Keratinocyte (primary cell): ENCODE measurements at regions not wholly inside any gene's neighbourhood (a gene's known extent, or its start where the extent isn't known, plus 50 kb on each side); places are given as distances from the start of the nearest gene placed in this dataset.

ENCODE experiments used
- DNase-seq: peaks from one replicate; pipeline ENCODE4 v3.0.0-alpha.2; 2011; ENCODE audit warnings: low read depth, missing footprints, low spot score
- FAIRE-seq: peaks from 2 replicates; lab custom pipeline; 2011; peaks lifted over from hg19 to GRCh38; lab: Jason Lieb, UNC
- H2AFZ ChIP-seq: 2 replicates; pipeline ENCODE4 v1.6.0; 2012; ENCODE audit warnings: low read length, control low read depth, inconsistent platforms; ENCODE audit not compliant: control insufficient read depth
- H3K27ac ChIP-seq: 2 replicates; pipeline ENCODE4 v1.5.1; 2011; ENCODE audit warnings: low read length; ENCODE audit not compliant: control insufficient read depth, insufficient read depth
- H3K27me3 ChIP-seq: 3 replicates; pipeline ENCODE4 v1.6.0; 2011; ENCODE audit warnings: low read length; ENCODE audit not compliant: control insufficient read depth, insufficient read depth; ENCODE audit errors: extremely low read depth
- H3K36me3 ChIP-seq, 2 experiments: 2 replicates in 1 of 2; 3 replicates in 1 of 2; pipeline ENCODE4 v1.5.1; 2011; ENCODE audit warnings: low read length in 2 of 2, mild to moderate bottlenecking in 1 of 2; ENCODE audit not compliant: control insufficient read depth in 2 of 2, insufficient read depth in 2 of 2; ENCODE audit errors: extremely low read depth in 1 of 2
- H3K4me1 ChIP-seq: 3 replicates; pipeline ENCODE4 v1.5.1; 2011; ENCODE audit warnings: low read length; ENCODE audit not compliant: control insufficient read depth, insufficient read depth; ENCODE audit errors: extremely low read depth
- H3K4me2 ChIP-seq: 3 replicates; pipeline ENCODE4 v1.6.0; 2011; ENCODE audit warnings: low read depth, low read length; ENCODE audit not compliant: control insufficient read depth, insufficient read depth; ENCODE audit errors: extremely low read depth
- H3K4me3 ChIP-seq, 3 experiments: fragments of 200-600 bp in 1 of 3; sonication (generic) in 1 of 3; 2 replicates in 2 of 3; 3 replicates in 1 of 3; pipeline ENCODE4 v1.5.1; 2011 to 2016; ENCODE audit warnings: low read length in 3 of 3, mild to moderate bottlenecking in 3 of 3, control low read depth in 2 of 3, inconsistent platforms in 1 of 3, low read depth in 1 of 3, mixed read lengths in 1 of 3, mixed run types in 1 of 3, moderate library complexity in 1 of 3; ENCODE audit not compliant: control insufficient read depth in 2 of 3, insufficient read depth in 2 of 3; ENCODE audit errors: extremely low read depth in 1 of 3
- H3K79me2 ChIP-seq: 2 replicates; pipeline ENCODE4 v1.6.0; 2012; ENCODE audit warnings: low read length; ENCODE audit not compliant: control insufficient read depth, insufficient read depth
- H3K9ac ChIP-seq: 3 replicates; pipeline ENCODE4 v1.6.0; 2011; ENCODE audit warnings: low read length; ENCODE audit not compliant: control insufficient read depth, insufficient read depth; ENCODE audit errors: extremely low read depth
- H3K9me1 ChIP-seq: 3 replicates; pipeline ENCODE4 v1.6.0; 2011; ENCODE audit warnings: low read length; ENCODE audit not compliant: control insufficient read depth, insufficient read depth; ENCODE audit errors: extremely low read depth
- H3K9me3 ChIP-seq: 2 replicates; pipeline ENCODE4 v1.5.1; 2012; ENCODE audit warnings: low read depth, low read length; ENCODE audit not compliant: control insufficient read depth
- H4K20me1 ChIP-seq: 3 replicates; pipeline ENCODE4 v1.6.0; 2011; ENCODE audit warnings: low read length; ENCODE audit not compliant: control insufficient read depth, insufficient read depth; ENCODE audit errors: extremely low read depth
- CTCF ChIP-seq, 3 experiments: IDR thresholded peaks in 1 of 3; conservative IDR thresholded peaks in 1 of 3; optimal IDR thresholded peaks in 1 of 3; 2 replicates in 2 of 3; 3 replicates in 1 of 3; pipeline versions ENCODE3 to v1.5.1; 2011; ENCODE audit warnings: low read length in 3 of 3, mild to moderate bottlenecking in 3 of 3, moderate library complexity in 2 of 3, control low read depth in 1 of 3, inconsistent platforms in 1 of 3; ENCODE audit not compliant: insufficient read depth in 2 of 3; ENCODE audit errors: extremely low read depth in 1 of 3
- EZH2 ChIP-seq: IDR thresholded peaks from one replicate; pipeline ENCODE4 v1.6.1; 2012; ENCODE audit warnings: inconsistent platforms, mild to moderate bottlenecking, low read length, moderate library complexity
- dilution Hi-C: fragments of 300-500 bp; cut with MboI; formaldehyde crosslinking; loops from one replicate; pipeline ENCODE4 v1.7.0; 2020; ENCODE audit warnings: low sequenced_read_pairs; ENCODE audit not compliant: extremely low pct_ligation_motif_present

- H3K79me2 ChIP-seq: no peaks in the 10 kb centered on the region
- H2AFZ ChIP-seq: no peak overlapping the region
- H3K9me1 ChIP-seq: no peaks in the 10 kb centered on the region
- H3K9ac ChIP-seq: no peak overlapping the region
- H3K4me1 ChIP-seq: peaks cover 3% of the 10 kb centered on the region
- no peak overlapping the region for H3K4me3 ChIP-seq
- H4K20me1 ChIP-seq: no peaks in the 10 kb centered on the region
- FAIRE-seq (no peak), DNase-seq (no peak)
- no peaks in the 10 kb centered on the region for H3K36me3 ChIP-seq
- no peak overlapping the region for H3K4me2 ChIP-seq
- H3K27ac ChIP-seq: no peak overlapping the region
- dilution Hi-C loops: no loop called here
- no peak for TF ChIP-seq CTCF (optimal IDR thresholded peaks at IDR 0.05 in 1 of 3, IDR thresholded peaks at IDR 0.05 in 1 of 3, conservative IDR thresholded peaks at IDR 0.05 in 1 of 3; ENCODE audit: extremely low read depth in 1 of 3, insufficient read depth in 2 of 3, low read length in 3 of 3)
- no peak for TF ChIP-seq EZH2
- peaks cover 2% of the 10 kb centered on the region for H3K9me3 ChIP-seq
- H3K27me3 ChIP-seq: no peaks in the 10 kb centered on the region
These were observed 342.7 kb downstream of the PMP22 start for GRCh38 chr17:14922411-14922810.

GRCh38 chr17:14921936-14922335, 343.2 kb downstream of the PMP22 start:
- H3K79me2 ChIP-seq: no peaks in the 10 kb centered on the region
- no peaks in the 10 kb centered on the region for H4K20me1 ChIP-seq
- H3K9me1 ChIP-seq: no peaks in the 10 kb centered on the region
- H2AFZ ChIP-seq: no peak overlapping the region
- H3K9ac ChIP-seq: no peak overlapping the region
- peaks cover 2% of the 10 kb centered on the region for H3K9me3 ChIP-seq
- no peak for TF ChIP-seq CTCF (optimal IDR thresholded peaks at IDR 0.05 in 1 of 3, IDR thresholded peaks at IDR 0.05 in 1 of 3, conservative IDR thresholded peaks at IDR 0.05 in 1 of 3; ENCODE audit: extremely low read depth in 1 of 3, insufficient read depth in 2 of 3, low read length in 3 of 3)
- TF ChIP-seq EZH2: no peak
- DNase-seq: no peak
- H3K4me2 ChIP-seq: no peak overlapping the region
- H3K4me3 ChIP-seq: no peak overlapping the region
- no peak overlapping the region for H3K27ac ChIP-seq
- no peak for FAIRE-seq
- no peaks in the 10 kb centered on the region for H3K36me3 ChIP-seq
- dilution Hi-C loops: no loop called here
- no peaks in the 10 kb centered on the region for H3K27me3 ChIP-seq
- peaks cover 3% of the 10 kb centered on the region for H3K4me1 ChIP-seq
